H1 (cell line): ENCODE measurements at regions not wholly inside any gene's neighbourhood (a gene's known extent, or its start where the extent isn't known, plus 50 kb on each side); places are given as distances from the start of the nearest gene placed in this dataset.

Source experiments
- CTCF ChIA-PET: fragments of 300-600 bp; sonication (Branson Sonifier 250); formaldehyde crosslinking; loops from one replicate; lab custom pipeline; 2021; ENCODE audit not compliant: partially characterized antibody; lab: Charles Lee
- POLR2A ChIA-PET: fragments of 300-600 bp; sonication (Branson Sonifier 250); formaldehyde crosslinking; loops from one replicate; lab custom pipeline; 2021; ENCODE audit warnings: inconsistent platforms; ENCODE audit not compliant: partially characterized antibody; lab: Charles Lee
- DNase-seq, 2 experiments: peaks; one replicate each; pipeline versions ENCODE4 v3.0.0 to v3.0.0-alpha.2; 2010 to 2022; ENCODE audit warnings: low spot score in 2 of 2, low read depth in 1 of 2, mixed read lengths in 1 of 2
- FAIRE-seq: peaks from 2 replicates; lab custom pipeline; 2011; peaks lifted over from hg19 to GRCh38; lab: Jason Lieb, UNC
- H2AFZ ChIP-seq: 2 replicates; pipeline ENCODE4 v1.8.1; 2012; ENCODE audit warnings: low read length, inconsistent platforms
- H2AK5ac ChIP-seq: 2 replicates; pipeline ENCODE4 v1.6.1; 2013; ENCODE audit warnings: low read depth, low read length
- H2BK120ac ChIP-seq: replicated peaks from 2 replicates; pipeline ENCODE3; 2013; ENCODE audit warnings: low read depth, low read length, inconsistent platforms
- H2BK12ac ChIP-seq: 2 replicates; pipeline ENCODE4 v1.6.1; 2013; ENCODE audit warnings: low read depth, low read length
- H2BK15ac ChIP-seq: 2 replicates; pipeline ENCODE4 v1.6.1; 2013; ENCODE audit warnings: low read length
- H2BK20ac ChIP-seq: 2 replicates; pipeline ENCODE4 v1.6.1; 2013; ENCODE audit warnings: low read length
- H2BK5ac ChIP-seq: 2 replicates; pipeline ENCODE4 v1.6.1; 2013; ENCODE audit warnings: low read depth, low read length
- H3K14ac ChIP-seq: 2 replicates; pipeline ENCODE4 v1.6.1; 2013; ENCODE audit warnings: inconsistent platforms; ENCODE audit not compliant: insufficient read length
- H3K18ac ChIP-seq: 2 replicates; pipeline ENCODE4 v1.6.1; 2013; ENCODE audit warnings: low read length; ENCODE audit errors: extremely low read depth
- H3K23ac ChIP-seq: 2 replicates; pipeline ENCODE4 v1.6.1; 2013; ENCODE audit warnings: inconsistent platforms; ENCODE audit not compliant: insufficient read length
- H3K23me2 ChIP-seq: 2 replicates; pipeline ENCODE4 v1.6.1; 2013; ENCODE audit warnings: low read depth, low read length
- H3K27ac ChIP-seq: 2 replicates; pipeline ENCODE4 v1.6.1; 2011; ENCODE audit warnings: low read depth, low read length, inconsistent platforms
- H3K27me3 ChIP-seq, 4 experiments: replicated peaks in 1 of 4; 1 replicate in 1 of 4; 2 replicates in 3 of 4; pipeline versions ENCODE4 v1.6.1 to v1.8.1; 2011 to 2013; ENCODE audit warnings: low read length in 3 of 4, mild to moderate bottlenecking in 3 of 4, inconsistent platforms in 2 of 4, mixed read lengths in 2 of 4, moderate library complexity in 1 of 4; ENCODE audit not compliant: control insufficient read depth in 3 of 4, insufficient read depth in 3 of 4; ENCODE audit errors: extremely low read depth in 1 of 4
- H3K36me3 ChIP-seq, 4 experiments: 2 replicates each; pipeline versions ENCODE4 v1.6.1 to v1.8.1; 2011 to 2013; ENCODE audit warnings: mild to moderate bottlenecking in 4 of 4, low read length in 3 of 4, moderate library complexity in 2 of 4, control low read depth in 1 of 4, inconsistent platforms in 1 of 4; ENCODE audit not compliant: insufficient read depth in 4 of 4, control insufficient read depth in 2 of 4
- H3K4ac ChIP-seq: replicated peaks from 2 replicates; pipeline ENCODE3; 2013; ENCODE audit warnings: low read length, low read depth, mixed read lengths, inconsistent platforms; ENCODE audit not compliant: insufficient read length
- H3K4me1 ChIP-seq, 4 experiments: replicated peaks in 1 of 4; 1 replicate in 1 of 4; 2 replicates in 3 of 4; pipeline versions ENCODE4 v1.6.1 to v1.8.1; 2011 to 2013; ENCODE audit warnings: low read length in 3 of 4, inconsistent platforms in 2 of 4, mixed read lengths in 1 of 4; ENCODE audit not compliant: insufficient read depth in 4 of 4, control insufficient read depth in 3 of 4
- H3K4me2 ChIP-seq, 2 experiments: 2 replicates each; pipeline versions ENCODE4 v1.6.1 to v1.8.1; 2011 to 2013; ENCODE audit warnings: low read depth in 2 of 2, low read length in 2 of 2, control low read depth in 1 of 2, inconsistent platforms in 1 of 2, mild to moderate bottlenecking in 1 of 2; ENCODE audit not compliant: insufficient read depth in 1 of 2
- H3K4me3 ChIP-seq, 4 experiments: fragments of 200-600, 300-600 bp in 1 of 4; sonication (generic), shearing (Covaris generic), sonication (Bioruptor Twin) in 1 of 4; 2 replicates each; pipeline versions ENCODE4 v1.5.1 to v1.8.1; 2011 to 2016; ENCODE audit warnings: low read length in 4 of 4, low read depth in 3 of 4, control low read depth in 2 of 4, inconsistent platforms in 2 of 4, mild to moderate bottlenecking in 2 of 4, mixed read lengths in 1 of 4, moderate library complexity in 1 of 4; ENCODE audit not compliant: insufficient read depth in 2 of 4; ENCODE audit errors: extremely low read depth in 1 of 4
- H3K56ac ChIP-seq: replicated peaks from 2 replicates; pipeline ENCODE3; 2013; ENCODE audit warnings: low read depth, mild to moderate bottlenecking, mixed read lengths, low read length, inconsistent platforms; ENCODE audit not compliant: insufficient read length
- H3K79me1 ChIP-seq: 2 replicates; pipeline ENCODE4 v1.6.1; 2013; ENCODE audit warnings: low read depth, low read length, control low read depth
- H3K79me2 ChIP-seq, 2 experiments: 2 replicates each; pipeline versions ENCODE4 v1.6.1 to v1.8.1; 2012 to 2013; ENCODE audit warnings: low read length in 2 of 2, mild to moderate bottlenecking in 2 of 2, inconsistent platforms in 1 of 2; ENCODE audit not compliant: insufficient read depth in 2 of 2, control insufficient read depth in 1 of 2
- H3K9ac ChIP-seq, 4 experiments: replicated peaks in 1 of 4; 1 replicate in 1 of 4; 2 replicates in 3 of 4; pipeline versions ENCODE4 v1.6.1 to v1.8.1; 2011 to 2013; ENCODE audit warnings: low read depth in 3 of 4, low read length in 3 of 4, control low read depth in 2 of 4, mild to moderate bottlenecking in 2 of 4, moderate library complexity in 2 of 4, inconsistent platforms in 1 of 4; ENCODE audit errors: extremely low read depth in 1 of 4
- H3K9me3 ChIP-seq, 2 experiments: 2 replicates each; pipeline versions ENCODE4 v1.6.1 to v1.8.1; 2012 to 2013; ENCODE audit warnings: mild to moderate bottlenecking in 2 of 2, moderate library complexity in 2 of 2, control low read depth in 1 of 2, inconsistent platforms in 1 of 2, low read depth in 1 of 2, low read length in 1 of 2, mixed read lengths in 1 of 2; ENCODE audit not compliant: insufficient read depth in 2 of 2
- H4K20me1 ChIP-seq, 2 experiments: replicated peaks in 1 of 2; 2 replicates each; pipeline versions ENCODE3 to v1.8.1; 2011 to 2013; ENCODE audit warnings: inconsistent platforms in 2 of 2, low read length in 2 of 2, mild to moderate bottlenecking in 1 of 2; ENCODE audit not compliant: insufficient read depth in 2 of 2, control insufficient read depth in 1 of 2
- H4K5ac ChIP-seq: 2 replicates; pipeline ENCODE4 v1.6.1; 2013; ENCODE audit warnings: low read length, low read depth, mixed read lengths, inconsistent platforms; ENCODE audit not compliant: insufficient read length
- H4K8ac ChIP-seq: 2 replicates; pipeline ENCODE4 v1.8.0; 2013; ENCODE audit warnings: mild to moderate bottlenecking, moderate library complexity, low read length, inconsistent platforms; ENCODE audit not compliant: insufficient read depth; ENCODE audit errors: extremely low read depth
- H4K91ac ChIP-seq: replicated peaks from 2 replicates; pipeline ENCODE3; 2013; ENCODE audit warnings: low read length, mixed read lengths, inconsistent platforms; ENCODE audit not compliant: insufficient read length
- HDAC6 ChIP-seq: IDR thresholded peaks from one replicate; pipeline ENCODE4 v1.7.1; 2012; ENCODE audit warnings: low read depth, mild to moderate bottlenecking, inconsistent platforms, low read length, moderate library complexity
- USF2 ChIP-seq: IDR thresholded peaks from 2 replicates; pipeline ENCODE4 v1.6.1; 2011; ENCODE audit warnings: low read length, improper control_type of control experiment
- WGBS, 2 experiments: shearing (Covaris generic) in 1 of 2; methylation state at CpG; one replicate each; pipeline versions ENCODE4 v1.1.6 to v1.1.7; 2013 to 2015; ENCODE audit warnings: low lambda C conversion rate in 2 of 2, mixed read lengths in 2 of 2, inconsistent platforms in 1 of 2, low coverage in 1 of 2, missing lambda C conversion rate in 1 of 2; ENCODE audit not compliant: insufficient replicate concordance in 2 of 2, insufficient coverage in 1 of 2, insufficient read length in 1 of 2; ENCODE audit errors: extremely low coverage in 1 of 2, missing lambda C conversion rate in 1 of 2; 5-methylcytosine and 5-hydroxymethylcytosine counted together

- Histone ChIP-seq H3K9ac (no peak overlapping the region), H2BK20ac (no peak overlapping the region), H3K18ac (no peak overlapping the region), H3K27ac (no peak overlapping the region), H3K79me1 (no peaks in the 10 kb centered on the region), H4K91ac (no peak overlapping the region), H2BK120ac (no peak overlapping the region), H3K4me2 (no peak overlapping the region), H3K27me3 (no peaks in the 10 kb centered on the region), H4K5ac (no peak overlapping the region), H3K4me1 (peaks cover 0 to 3% (median 0%) of the 10 kb centered on the region in 4 experiments; a peak in 1 of 7 replicates), H2AFZ (no peak overlapping the region), H3K23ac (no peak overlapping the region), H3K9me3 (no peaks in the 10 kb centered on the region), H2BK12ac (no peak overlapping the region), H2AK5ac (no peak overlapping the region), H3K56ac (no peak overlapping the region), H3K23me2 (no peaks in the 10 kb centered on the region), H4K8ac (no peak overlapping the region), H3K4ac (no peak overlapping the region), H2BK5ac (no peak overlapping the region), H3K14ac (no peak overlapping the region), H3K36me3 (no peaks in the 10 kb centered on the region), H3K79me2 (no peaks in the 10 kb centered on the region), H2BK15ac (no peak overlapping the region), H4K20me1 (no peaks in the 10 kb centered on the region), H3K4me3 (no peak overlapping the region)
- CTCF ChIA-PET, result no interaction called here
- TF ChIP-seq USF2, result no peak
- no peak for TF ChIP-seq HDAC6
- FAIRE-seq (no peak), DNase-seq (no peak)
- POLR2A ChIA-PET, result no interaction called here
- 92% methylated on average over 3 of the region's 3 CpGs; no CpG with 5 or more reads in 1 of the 2 experiments for WGBS, 2 experiments
Measured at GRCh38 chr11:97996762-97997161, 1024.0 kb upstream of the CNTN5 start.
